NCI-H146 (cell line): ENCODE measurements at regions not wholly inside any gene's neighbourhood (a gene's known extent, or its start where the extent isn't known, plus 50 kb on each side); places are given as distances from the start of the nearest gene placed in this dataset.
"Not testable (repeated sequence)": the region's sequence is repeated elsewhere in the genome, so short reads cannot be mapped to it uniquely, and the experiment has no call there.

Experiments used
- DNase-seq: peaks from one replicate; lab custom pipeline; 2025; lab: John Stamatoyannopoulos, UW

- DNase-seq = no peak
These were observed 123.6 kb upstream of the PITX1 start for GRCh38 chr5:135157421-135158313.

GRCh38 chr5:135156715-135157404 is 122.8 kb upstream of the PITX1 start:
- DNase-seq = no peak

GRCh38 chr5:135156337-135156714 is 122.3 kb upstream of the PITX1 start:
- DNase-seq = no peak

- no peak for DNase-seq
These were observed 121.7 kb upstream of the PITX1 start for GRCh38 chr5:135155616-135156214.

- no peak for DNase-seq
These were observed 120.9 kb upstream of the PITX1 start for GRCh38 chr5:135154961-135155360.

- no peak for DNase-seq
These were observed 120.2 kb upstream of the PITX1 start for GRCh38 chr5:135154197-135154596.

- DNase-seq = no peak
These were observed 119.6 kb upstream of the PITX1 start for GRCh38 chr5:135153661-135154060.

GRCh38 chr5:135153259-135153658 is 119.2 kb upstream of the PITX1 start:
- no peak for DNase-seq

- DNase-seq = not testable (repeated sequence)
These were observed 117.6 kb upstream of the PITX1 start for GRCh38 chr5:135151660-135152059.

GRCh38 chr5:135151256-135151655 is 117.2 kb upstream of the PITX1 start:
- no peak for DNase-seq

GRCh38 chr5:135150767-135151166 is 116.7 kb upstream of the PITX1 start:
- DNase-seq = no peak

GRCh38 chr5:135149956-135150723 is 116.1 kb upstream of the PITX1 start:
- peak; percentile 41 for DNase-seq

- no peak for DNase-seq
These were observed 115.4 kb upstream of the PITX1 start for GRCh38 chr5:135149229-135149955.

GRCh38 chr5:135147294-135148090 is 113.5 kb upstream of the PITX1 start:
- DNase-seq = no peak

GRCh38 chr5:135145985-135146384 is 112.0 kb upstream of the PITX1 start:
- no peak for DNase-seq

- DNase-seq = not testable (repeated sequence)
These were observed 109.7 kb upstream of the PITX1 start for GRCh38 chr5:135143682-135144081.

GRCh38 chr5:135141303-135142268 is 107.6 kb upstream of the PITX1 start:
- peak; percentile 3 for DNase-seq

- DNase-seq = no peak
These were observed 106.6 kb upstream of the PITX1 start for GRCh38 chr5:135140446-135141204.
